Neural cell (in vitro differentiated cells): ENCODE measurements at regions not wholly inside any gene's neighbourhood (a gene's known extent, or its start where the extent isn't known, plus 50 kb on each side); places are given as distances from the start of the nearest gene placed in this dataset.

Source experiments
- H2AFZ ChIP-seq: fragments of 200-600, 300-800 bp; sonication (generic), shearing (Covaris generic); 2 replicates; pipeline ENCODE4 v1.6.0; 2014; ENCODE audit warnings: low read depth, mild to moderate bottlenecking, antibody characterized with exemption, low read length, moderate library complexity
- H3F3A ChIP-seq: fragments of 200-600 bp; shearing (Covaris generic); 2 replicates; pipeline ENCODE4 v1.6.1; 2016; ENCODE audit warnings: mild to moderate bottlenecking, moderate library complexity, mixed read lengths, antibody characterized with exemption, low read length; ENCODE audit not compliant: insufficient read depth, poor library complexity, severe bottlenecking
- H3K27ac ChIP-seq: fragments of 200-600, 300-800 bp; sonication (generic), shearing (Covaris generic); 2 replicates; pipeline ENCODE4 v1.5.1; 2014; ENCODE audit warnings: mild to moderate bottlenecking, low read length, moderate library complexity
- H3K27me3 ChIP-seq: fragments of 300-800, 200-600 bp; sonication (generic), shearing (Covaris generic); 2 replicates; pipeline ENCODE4 v1.6.0; 2014; ENCODE audit warnings: mild to moderate bottlenecking, low read depth, low read length, moderate library complexity; ENCODE audit not compliant: insufficient read depth
- H3K36me3 ChIP-seq: fragments of 300-800, 200-600 bp; sonication (generic), shearing (Covaris generic); 2 replicates; pipeline ENCODE4 v1.5.1; 2014; ENCODE audit warnings: mild to moderate bottlenecking, antibody characterized with exemption, low read length, moderate library complexity; ENCODE audit not compliant: insufficient read depth
- H3K4me2 ChIP-seq: fragments of 300-800, 200-600 bp; sonication (generic), shearing (Covaris generic); 2 replicates; pipeline ENCODE4 v1.6.0; 2014; ENCODE audit warnings: mild to moderate bottlenecking, low read length
- H3K4me3 ChIP-seq: fragments of 300-800, 200-600 bp; sonication (generic), shearing (Covaris generic); 2 replicates; pipeline ENCODE4 v1.5.1; 2014; ENCODE audit warnings: mild to moderate bottlenecking, low read length, moderate library complexity
- H3K79me2 ChIP-seq: fragments of 200-600 bp; shearing (Covaris generic); replicated peaks from 2 replicates; pipeline ENCODE4 v1.6.0; 2014; ENCODE audit warnings: mild to moderate bottlenecking, low read length, moderate library complexity; ENCODE audit not compliant: insufficient read depth
- H3K9ac ChIP-seq: fragments of 300-800, 200-600 bp; sonication (generic), shearing (Covaris generic); 2 replicates; pipeline ENCODE4 v1.6.1; 2016; ENCODE audit warnings: mild to moderate bottlenecking, low read length, mixed read lengths
- H3K9me2 ChIP-seq: fragments of 200-600 bp; shearing (Covaris generic); 2 replicates; pipeline ENCODE4 v1.6.1; 2016; ENCODE audit warnings: mild to moderate bottlenecking, low read length, mixed read lengths; ENCODE audit not compliant: insufficient read depth
- H3K9me3 ChIP-seq: fragments of 200-600, 300-800 bp; sonication (generic), shearing (Covaris generic); 2 replicates; pipeline ENCODE4 v1.6.1; 2016; ENCODE audit warnings: mild to moderate bottlenecking, mixed run types, low read length, moderate library complexity, mixed read lengths
- H4K20me1 ChIP-seq: fragments of 200-600 bp; shearing (Covaris generic); 2 replicates; pipeline ENCODE4 v1.6.1; 2016; ENCODE audit warnings: mild to moderate bottlenecking, mixed run types; ENCODE audit not compliant: insufficient read depth
- EP300 ChIP-seq: fragments of 450-650 bp; conservative IDR thresholded peaks from 2 replicates; pipeline ENCODE4 v1.6.1; 2014; ENCODE audit warnings: antibody characterized with exemption, mild to moderate bottlenecking, moderate library complexity; ENCODE audit not compliant: poor library complexity, severe bottlenecking
- EZH2 ChIP-seq: fragments of 200-600, 300-800 bp; shearing (Covaris generic), sonication (generic); IDR thresholded peaks from 2 replicates; pipeline ENCODE4 v1.6.1; 2014; ENCODE audit warnings: antibody characterized with exemption, low read length, borderline replicate concordance, mild to moderate bottlenecking; ENCODE audit not compliant: insufficient read depth, poor library complexity, severe bottlenecking
- MXI1 ChIP-seq: fragments of 450-650 bp; conservative IDR thresholded peaks from 2 replicates; pipeline ENCODE4 v1.6.1; 2014; ENCODE audit warnings: antibody characterized with exemption, mild to moderate bottlenecking; ENCODE audit not compliant: poor library complexity, severe bottlenecking
- POLR2AphosphoS5 ChIP-seq: IDR thresholded peaks from 2 replicates; pipeline ENCODE4 v1.6.1; 2012
- RAD21 ChIP-seq: fragments of 450-650 bp; conservative IDR thresholded peaks from 2 replicates; pipeline ENCODE4 v1.6.1; 2014; ENCODE audit warnings: antibody characterized with exemption, mild to moderate bottlenecking, moderate library complexity
- SMC3 ChIP-seq: fragments of 450-650 bp; conservative IDR thresholded peaks from 2 replicates; pipeline ENCODE4 v1.6.1; 2014; ENCODE audit warnings: antibody characterized with exemption, mild to moderate bottlenecking, moderate library complexity; ENCODE audit not compliant: poor library complexity
- TAF1 ChIP-seq: IDR thresholded peaks from 2 replicates; pipeline ENCODE4 v1.6.1; 2012; ENCODE audit warnings: low read depth
- TF ChIP-seq, protein P1 (sequence below): IDR thresholded peaks from 2 replicates; pipeline ENCODE4 v1.6.1; 2012; ENCODE audit warnings: borderline replicate concordance
- TF ChIP-seq, protein P2 (sequence below): fragments of 450-650 bp; IDR thresholded peaks from 2 replicates; pipeline ENCODE4 v1.5.1; 2014; ENCODE audit warnings: antibody characterized with exemption, mild to moderate bottlenecking, moderate library complexity; ENCODE audit not compliant: poor library complexity, severe bottlenecking

DNA sequence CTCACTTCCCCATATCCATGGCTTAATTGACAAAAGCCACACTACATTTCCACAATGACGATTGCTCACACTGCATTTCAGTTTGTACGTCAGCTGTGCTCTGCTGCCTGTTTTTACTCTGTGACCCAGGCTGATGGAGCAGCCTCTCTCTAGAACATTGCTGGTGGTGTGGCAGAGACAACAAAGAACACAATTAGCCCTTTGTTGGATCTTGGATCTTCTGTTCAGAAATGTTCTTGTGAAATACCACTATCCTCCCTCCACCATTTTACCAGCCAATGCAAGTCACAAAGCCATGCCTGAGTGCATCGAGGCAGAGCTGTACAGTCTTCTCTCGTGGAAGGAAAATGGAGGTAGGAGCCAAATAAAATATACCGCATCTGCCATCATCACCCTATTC, 56.9 kb upstream of the TBC1D5 start:
- TF ChIP-seq EP300 (no peak), POLR2AphosphoS5 (no peak), TAF1 (no peak), EZH2 (no peak)
- TF ChIP-seq, protein P1, sequence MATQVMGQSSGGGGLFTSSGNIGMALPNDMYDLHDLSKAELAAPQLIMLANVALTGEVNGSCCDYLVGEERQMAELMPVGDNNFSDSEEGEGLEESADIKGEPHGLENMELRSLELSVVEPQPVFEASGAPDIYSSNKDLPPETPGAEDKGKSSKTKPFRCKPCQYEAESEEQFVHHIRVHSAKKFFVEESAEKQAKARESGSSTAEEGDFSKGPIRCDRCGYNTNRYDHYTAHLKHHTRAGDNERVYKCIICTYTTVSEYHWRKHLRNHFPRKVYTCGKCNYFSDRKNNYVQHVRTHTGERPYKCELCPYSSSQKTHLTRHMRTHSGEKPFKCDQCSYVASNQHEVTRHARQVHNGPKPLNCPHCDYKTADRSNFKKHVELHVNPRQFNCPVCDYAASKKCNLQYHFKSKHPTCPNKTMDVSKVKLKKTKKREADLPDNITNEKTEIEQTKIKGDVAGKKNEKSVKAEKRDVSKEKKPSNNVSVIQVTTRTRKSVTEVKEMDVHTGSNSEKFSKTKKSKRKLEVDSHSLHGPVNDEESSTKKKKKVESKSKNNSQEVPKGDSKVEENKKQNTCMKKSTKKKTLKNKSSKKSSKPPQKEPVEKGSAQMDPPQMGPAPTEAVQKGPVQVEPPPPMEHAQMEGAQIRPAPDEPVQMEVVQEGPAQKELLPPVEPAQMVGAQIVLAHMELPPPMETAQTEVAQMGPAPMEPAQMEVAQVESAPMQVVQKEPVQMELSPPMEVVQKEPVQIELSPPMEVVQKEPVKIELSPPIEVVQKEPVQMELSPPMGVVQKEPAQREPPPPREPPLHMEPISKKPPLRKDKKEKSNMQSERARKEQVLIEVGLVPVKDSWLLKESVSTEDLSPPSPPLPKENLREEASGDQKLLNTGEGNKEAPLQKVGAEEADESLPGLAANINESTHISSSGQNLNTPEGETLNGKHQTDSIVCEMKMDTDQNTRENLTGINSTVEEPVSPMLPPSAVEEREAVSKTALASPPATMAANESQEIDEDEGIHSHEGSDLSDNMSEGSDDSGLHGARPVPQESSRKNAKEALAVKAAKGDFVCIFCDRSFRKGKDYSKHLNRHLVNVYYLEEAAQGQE, result no peak
- Histone ChIP-seq H3F3A (no peaks in the 10 kb centered on the region), H3K27ac (no peak overlapping the region), H3K36me3 (no peaks in the 10 kb centered on the region), H3K9me3 (no peaks in the 10 kb centered on the region), H3K27me3 (no peaks in the 10 kb centered on the region), H3K79me2 (no peaks in the 10 kb centered on the region), H3K9ac (no peak overlapping the region), H3K4me3 (no peak overlapping the region), H4K20me1 (no peaks in the 10 kb centered on the region), H2AFZ (no peak overlapping the region), H3K4me2 (no peak overlapping the region), H3K9me2 (no peaks in the 10 kb centered on the region)

DNA sequence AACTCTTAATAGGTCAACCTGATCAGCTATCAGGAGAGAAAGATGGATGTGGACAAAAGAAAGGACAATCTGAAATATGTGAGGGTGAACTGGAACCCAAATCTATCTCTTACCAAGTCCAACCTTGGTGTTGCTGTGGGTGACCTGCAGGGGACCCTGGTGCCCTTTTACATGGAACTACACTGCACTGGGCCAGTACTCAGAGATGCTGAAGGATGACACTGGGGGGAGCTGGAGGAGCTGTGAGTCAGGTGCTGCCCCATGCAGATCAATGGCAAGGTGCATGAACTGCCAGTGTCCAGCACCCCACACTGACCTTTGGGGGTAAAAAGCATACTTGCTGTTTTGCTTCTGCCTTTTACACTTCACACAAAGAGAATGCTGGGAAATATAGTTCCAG, 55.6 kb upstream of the TBC1D5 start:
- no peak for TF ChIP-seq EP300
- TF ChIP-seq TAF1, result no peak
- no peak for TF ChIP-seq SMC3
- TF ChIP-seq EZH2, result no peak
- TF ChIP-seq MXI1, result no peak
- TF ChIP-seq, protein P1, result no peak
- TF ChIP-seq, protein P2, sequence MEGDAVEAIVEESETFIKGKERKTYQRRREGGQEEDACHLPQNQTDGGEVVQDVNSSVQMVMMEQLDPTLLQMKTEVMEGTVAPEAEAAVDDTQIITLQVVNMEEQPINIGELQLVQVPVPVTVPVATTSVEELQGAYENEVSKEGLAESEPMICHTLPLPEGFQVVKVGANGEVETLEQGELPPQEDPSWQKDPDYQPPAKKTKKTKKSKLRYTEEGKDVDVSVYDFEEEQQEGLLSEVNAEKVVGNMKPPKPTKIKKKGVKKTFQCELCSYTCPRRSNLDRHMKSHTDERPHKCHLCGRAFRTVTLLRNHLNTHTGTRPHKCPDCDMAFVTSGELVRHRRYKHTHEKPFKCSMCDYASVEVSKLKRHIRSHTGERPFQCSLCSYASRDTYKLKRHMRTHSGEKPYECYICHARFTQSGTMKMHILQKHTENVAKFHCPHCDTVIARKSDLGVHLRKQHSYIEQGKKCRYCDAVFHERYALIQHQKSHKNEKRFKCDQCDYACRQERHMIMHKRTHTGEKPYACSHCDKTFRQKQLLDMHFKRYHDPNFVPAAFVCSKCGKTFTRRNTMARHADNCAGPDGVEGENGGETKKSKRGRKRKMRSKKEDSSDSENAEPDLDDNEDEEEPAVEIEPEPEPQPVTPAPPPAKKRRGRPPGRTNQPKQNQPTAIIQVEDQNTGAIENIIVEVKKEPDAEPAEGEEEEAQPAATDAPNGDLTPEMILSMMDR, result no peak
- TF ChIP-seq RAD21, result no peak
- no peak for TF ChIP-seq POLR2AphosphoS5
- Histone ChIP-seq H3K79me2 (no peaks in the 10 kb centered on the region), H2AFZ (no peak overlapping the region), H3K9ac (no peak overlapping the region), H3K4me2 (no peak overlapping the region), H3K9me2 (no peaks in the 10 kb centered on the region), H3K4me3 (no peak overlapping the region), H3K27ac (no peak overlapping the region), H3K27me3 (no peaks in the 10 kb centered on the region), H4K20me1 (no peaks in the 10 kb centered on the region), H3F3A (no peaks in the 10 kb centered on the region), H3K9me3 (no peaks in the 10 kb centered on the region), H3K36me3 (no peaks in the 10 kb centered on the region)
